ENCODE measurements at regions not wholly inside any gene's neighbourhood (a gene's known extent, or its start where the extent isn't known, plus 50 kb on each side); places are given as distances from the start of the nearest gene placed in this dataset.

GRCh38 chr17:77881545-77881944 lies 77.0 kb upstream of the TNRC6C start:
- TF ChIP-seq CTCF (IDR thresholded peaks at IDR 0.05; ENCODE audit: control extremely low read depth in 1 of 3, insufficient read depth in 1 of 3, low read depth in 1 of 3, low read length in 3 of 3) (no peak), SP2 (IDR thresholded peaks at IDR 0.05; ENCODE audit: low read length) (no peak), KDM1A (IDR thresholded peaks at IDR 0.05; ENCODE audit: borderline replicate concordance, low read length) (no peak), SP1 (IDR thresholded peaks at IDR 0.05; ENCODE audit: low read depth, low read length) (no peak), ZNF274 (IDR thresholded peaks at IDR 0.05; ENCODE audit: borderline replicate concordance, extremely low read depth, low read length) (no peak)
